Activated CD8-positive, alpha-beta memory T cell treated with anti-CD3 and anti-CD28 coated beads for 36 hours (primary cell): ENCODE measurements at regions not wholly inside any gene's neighbourhood (a gene's known extent, or its start where the extent isn't known, plus 50 kb on each side); places are given as distances from the start of the nearest gene placed in this dataset.

Source experiments
- CTCF ChIA-PET: fragments of 350-600 bp; sonication (Branson Sonifier 250); formaldehyde crosslinking; loops from one replicate; lab custom pipeline; 2021; ENCODE audit warnings: antibody characterized with exemption; lab: Charles Lee
- POLR2A ChIA-PET: fragments of 350-600 bp; sonication (Branson Sonifier 250); formaldehyde crosslinking; loops from one replicate; lab custom pipeline; 2021; ENCODE audit warnings: antibody characterized with exemption; lab: Charles Lee

DNA sequence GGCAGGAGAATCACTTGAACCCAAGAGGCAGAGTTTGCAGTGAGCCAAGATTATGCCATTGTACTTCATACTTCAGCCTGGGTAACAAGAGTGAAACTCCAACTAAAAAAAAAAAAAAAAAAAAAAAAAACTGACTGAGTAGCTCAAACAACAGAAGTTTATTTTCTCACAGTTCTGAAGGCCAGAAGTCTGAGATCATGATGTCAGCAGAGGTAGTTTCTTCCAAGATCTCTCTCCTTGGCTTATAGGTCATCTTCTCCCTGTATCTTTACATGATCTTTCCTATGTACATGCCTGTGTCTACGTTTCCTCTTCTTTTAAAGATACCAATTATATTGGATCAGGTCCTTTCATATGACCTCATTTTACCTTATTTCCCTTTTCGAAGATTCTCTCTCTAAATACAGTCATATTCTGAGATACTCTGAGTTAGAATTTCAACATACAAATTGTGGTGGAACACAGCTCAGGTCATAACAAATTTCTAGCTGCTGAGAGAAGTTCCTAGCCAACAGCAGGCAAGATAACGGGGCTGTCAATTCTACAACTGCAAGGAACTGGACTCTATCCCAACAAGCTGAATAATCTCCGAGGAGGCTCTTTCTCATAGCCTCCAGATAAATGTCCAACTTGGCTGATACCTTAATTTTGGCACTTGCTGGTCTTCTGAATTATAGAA, 187.7 kb upstream of the ADAMTS5 start:
- CTCF ChIA-PET: no interaction called here
- POLR2A ChIA-PET: no interaction called here

DNA sequence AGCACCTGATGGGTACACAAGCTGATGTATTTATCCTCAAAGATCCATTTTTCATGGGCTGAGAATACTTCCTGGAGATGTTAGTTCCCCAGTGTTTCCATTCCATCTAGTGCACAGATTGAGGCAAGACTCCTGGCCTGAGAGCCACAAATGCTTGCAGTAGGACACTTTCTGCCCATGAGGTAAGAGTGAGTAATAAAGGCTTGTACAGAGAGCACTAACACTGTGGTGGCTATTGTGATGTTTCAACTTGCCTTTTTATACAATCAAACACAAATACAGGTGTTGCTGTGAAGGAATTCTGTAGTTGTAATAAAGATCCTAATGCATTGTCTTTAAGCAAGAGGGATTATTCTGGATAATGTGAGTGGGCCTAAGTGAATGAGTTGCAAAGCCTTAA, 186.1 kb upstream of the ADAMTS5 start:
- POLR2A ChIA-PET: no interaction called here
- CTCF ChIA-PET: no interaction called here

DNA sequence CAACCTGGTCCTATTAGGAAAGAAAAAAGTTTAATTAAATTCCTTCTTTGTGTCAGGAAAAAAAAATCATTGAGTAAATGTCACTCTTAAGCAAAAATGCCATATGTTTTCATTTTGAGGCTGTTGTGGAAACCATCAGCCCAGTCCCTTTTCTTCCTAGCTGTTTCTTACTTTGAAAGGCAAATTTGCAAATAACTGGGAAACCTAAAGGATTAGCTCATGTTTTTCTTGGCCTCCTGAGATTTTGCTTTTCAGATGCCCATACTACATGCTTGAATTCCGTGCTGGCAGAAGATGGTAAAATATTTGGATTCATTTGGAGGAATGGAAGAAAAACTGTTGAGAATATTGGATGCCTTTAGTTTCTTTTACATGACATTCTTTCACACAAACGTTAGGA, 182.1 kb upstream of the ADAMTS5 start:
- ChIA-PET POLR2A (no interaction called here), CTCF (no interaction called here)

DNA sequence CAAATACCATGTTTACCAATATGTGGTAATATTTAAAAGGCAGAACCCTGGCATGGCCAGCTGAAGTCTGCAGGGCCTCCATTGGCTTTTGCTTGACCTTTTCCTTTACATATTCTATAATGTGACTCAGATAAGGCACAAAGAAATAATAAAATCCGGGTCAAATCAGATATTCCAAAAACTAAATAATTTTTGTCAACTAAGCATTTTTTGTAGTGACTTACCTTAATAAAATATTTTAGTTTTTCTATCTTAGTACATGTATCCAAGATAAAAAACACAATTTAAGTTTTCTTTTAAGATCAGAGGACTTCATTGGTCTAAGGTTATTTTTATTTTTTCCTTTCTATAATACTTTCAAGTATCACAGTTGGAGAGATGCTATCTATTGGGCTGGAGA, 179.4 kb upstream of the ADAMTS5 start:
- CTCF ChIA-PET: no interaction called here
- POLR2A ChIA-PET: no interaction called here

DNA sequence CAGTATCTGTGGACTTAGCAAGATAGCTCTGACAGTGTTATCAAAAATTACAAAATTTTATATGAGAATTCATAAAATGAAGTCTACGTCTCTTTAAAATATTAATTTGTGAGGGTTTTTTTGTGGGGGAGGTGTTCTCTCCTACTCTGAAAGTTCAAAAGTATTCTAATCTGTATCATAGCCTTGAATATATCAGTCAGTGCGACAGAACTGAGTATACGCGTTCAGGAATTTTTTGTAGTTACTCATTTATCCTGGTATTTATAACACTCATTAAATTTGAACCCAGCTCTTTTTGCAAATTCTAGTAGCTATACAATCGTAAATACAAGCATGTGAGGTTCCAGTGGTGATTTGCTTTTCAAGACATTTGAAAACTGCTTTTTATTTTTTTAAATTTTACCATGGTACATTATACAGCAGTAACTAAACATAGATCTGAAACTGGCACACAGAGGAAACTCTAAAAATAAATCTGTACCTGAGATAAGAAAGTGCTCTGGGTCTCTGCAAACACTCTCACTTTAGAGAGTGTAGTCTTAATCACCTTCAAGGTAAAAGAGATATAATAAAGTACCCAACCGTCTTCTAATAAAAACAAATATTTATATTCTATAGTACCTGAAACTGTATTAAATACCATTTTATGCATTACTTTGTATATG, 178.4 kb upstream of the ADAMTS5 start:
- ChIA-PET CTCF (no interaction called here), POLR2A (no interaction called here)

DNA sequence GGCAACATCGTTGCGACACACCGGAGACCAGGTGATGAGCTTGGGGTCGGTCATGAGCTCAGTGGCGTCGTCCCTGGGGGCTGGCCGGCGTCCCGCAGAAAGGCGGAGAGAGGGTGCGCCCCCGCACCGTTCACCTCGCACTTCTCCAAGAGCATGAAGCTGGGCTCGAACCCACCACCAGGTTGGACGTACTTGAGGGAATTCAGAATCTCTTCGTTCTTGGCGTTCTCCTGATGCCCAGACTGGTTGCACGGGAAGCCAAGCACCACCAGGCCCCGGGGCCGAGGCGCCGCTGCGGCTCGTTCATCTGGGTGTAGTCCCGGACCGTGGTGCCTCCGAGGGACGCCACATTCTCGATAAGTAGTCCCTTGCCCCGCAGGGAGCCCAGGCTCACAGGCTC, 176.6 kb upstream of the ADAMTS5 start:
- CTCF ChIA-PET: no interaction called here
- POLR2A ChIA-PET: interaction anchor here (0.7 kb wide), 1 partner anchor 1403 kb away, joined by 3 read pairs; no protein-coding TSS in a partner anchor

DNA sequence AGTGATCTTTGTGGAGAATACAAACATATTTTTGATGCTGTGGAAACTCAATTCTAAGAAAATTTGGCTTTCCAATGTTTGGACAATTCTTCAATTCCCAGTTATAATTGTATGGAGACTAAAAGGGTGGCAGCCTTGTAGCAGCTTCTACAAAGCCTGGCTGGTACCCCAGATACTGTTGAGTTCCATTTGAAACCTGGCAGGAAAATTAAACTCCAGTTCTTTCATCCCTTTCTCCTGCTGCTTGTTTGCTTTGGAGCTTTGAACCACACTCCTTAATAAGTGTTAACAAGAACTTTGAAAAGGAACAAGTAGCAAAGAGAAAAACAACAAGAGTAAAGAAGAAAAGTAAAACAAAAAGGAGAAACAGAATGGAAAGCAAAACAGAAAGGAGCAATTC, 172.6 kb upstream of the ADAMTS5 start:
- CTCF ChIA-PET: no interaction called here
- POLR2A ChIA-PET: no interaction called here

DNA sequence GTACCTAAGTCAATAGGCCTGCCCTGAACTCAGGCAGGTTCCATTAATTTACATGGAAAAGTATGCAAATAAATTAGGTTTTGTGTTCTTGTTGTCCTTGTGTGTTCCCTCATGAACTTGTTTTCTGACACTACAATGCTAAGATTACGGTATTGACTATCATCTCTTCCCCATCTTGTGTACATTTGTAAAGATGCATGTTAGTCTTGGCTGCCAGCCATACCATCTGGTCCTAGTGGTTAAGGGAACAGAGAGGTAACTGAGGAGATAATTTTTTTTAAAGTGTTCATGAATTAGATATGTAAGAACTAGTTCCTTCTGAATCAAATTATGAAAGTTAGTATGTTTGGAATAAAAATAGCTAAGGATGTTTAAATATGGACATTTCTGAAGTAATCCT, 167.6 kb upstream of the ADAMTS5 start:
- CTCF ChIA-PET: no interaction called here
- POLR2A ChIA-PET: no interaction called here

DNA sequence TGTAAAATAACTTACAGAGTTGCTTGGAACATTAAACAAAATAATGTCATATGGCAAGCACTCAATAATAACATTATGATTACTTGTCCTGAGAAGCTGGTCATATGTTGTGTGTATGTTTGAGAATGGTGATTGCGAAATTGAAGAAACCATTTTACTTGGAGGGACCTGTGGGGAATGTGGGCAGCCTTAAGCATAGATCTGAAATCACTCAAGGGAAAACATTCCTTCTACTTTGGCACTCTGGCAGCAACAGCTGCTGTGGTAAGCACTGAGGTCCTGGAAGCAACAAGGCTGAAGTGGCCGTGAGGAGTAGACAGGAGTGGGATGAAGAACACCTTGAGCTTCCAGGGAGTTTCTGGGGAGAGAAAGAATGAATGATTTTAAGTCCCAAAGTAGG, 165.4 kb upstream of the ADAMTS5 start:
- ChIA-PET POLR2A (no interaction called here), CTCF (no interaction called here)

DNA sequence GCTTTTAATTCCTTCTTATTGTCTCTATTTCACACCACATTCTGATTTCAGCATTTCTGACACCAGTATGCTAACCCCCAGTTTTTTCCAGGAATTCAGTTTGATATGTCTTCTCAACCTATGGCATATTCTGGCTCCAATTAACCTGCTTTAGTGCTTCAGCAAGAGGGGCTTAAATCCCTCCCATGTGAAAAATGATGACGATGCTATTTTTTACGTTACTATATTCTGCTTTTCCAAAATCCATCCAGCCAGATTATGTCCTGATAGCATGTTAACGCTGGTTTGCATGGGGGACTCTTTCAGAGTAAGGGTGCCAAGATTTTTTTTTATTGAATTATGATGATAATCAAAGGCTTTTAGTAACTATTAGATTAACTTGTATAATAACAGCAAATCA, 163.3 kb upstream of the ADAMTS5 start:
- CTCF ChIA-PET: no interaction called here
- POLR2A ChIA-PET: no interaction called here

DNA sequence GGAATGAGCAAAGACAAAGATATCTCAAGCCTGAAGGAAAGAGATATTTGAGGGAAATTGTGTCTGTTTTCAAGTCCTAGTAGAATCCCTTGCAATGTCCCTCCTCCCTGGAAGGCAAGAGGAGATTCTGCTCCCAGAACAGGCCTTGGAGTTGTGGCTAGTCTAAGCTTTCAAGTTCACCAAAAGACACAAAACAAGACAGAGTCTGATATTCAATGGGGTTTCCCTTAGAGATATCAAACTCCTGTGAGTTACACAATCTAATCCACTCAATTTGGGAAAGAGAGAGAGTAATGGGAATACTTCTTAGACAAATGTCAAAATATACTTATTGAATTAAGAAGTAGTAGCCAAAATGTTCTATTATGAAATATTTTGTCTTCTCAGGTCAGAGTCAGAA, 162.8 kb upstream of the ADAMTS5 start:
- POLR2A ChIA-PET: no interaction called here
- CTCF ChIA-PET: no interaction called here

DNA sequence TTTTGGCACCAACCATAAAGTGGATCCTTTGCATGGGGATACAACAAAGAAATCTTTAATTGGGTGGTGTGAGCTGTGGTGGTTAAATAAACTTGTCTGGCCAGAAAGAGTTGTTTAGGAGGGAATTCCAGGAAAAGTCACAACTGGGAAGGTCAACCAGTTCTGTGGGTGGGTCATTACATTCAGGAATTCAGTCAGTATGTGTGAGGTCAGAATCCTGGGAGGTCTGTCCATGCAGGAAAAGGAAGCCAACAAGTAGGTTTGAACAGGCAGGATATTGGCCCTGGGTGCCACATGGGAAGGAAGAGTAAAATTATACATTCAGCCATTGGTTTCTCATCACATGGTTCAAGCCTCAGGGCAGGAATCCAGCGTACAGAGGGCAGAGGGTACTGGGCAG, 162.3 kb upstream of the ADAMTS5 start:
- CTCF ChIA-PET: no interaction called here
- POLR2A ChIA-PET: no interaction called here

DNA sequence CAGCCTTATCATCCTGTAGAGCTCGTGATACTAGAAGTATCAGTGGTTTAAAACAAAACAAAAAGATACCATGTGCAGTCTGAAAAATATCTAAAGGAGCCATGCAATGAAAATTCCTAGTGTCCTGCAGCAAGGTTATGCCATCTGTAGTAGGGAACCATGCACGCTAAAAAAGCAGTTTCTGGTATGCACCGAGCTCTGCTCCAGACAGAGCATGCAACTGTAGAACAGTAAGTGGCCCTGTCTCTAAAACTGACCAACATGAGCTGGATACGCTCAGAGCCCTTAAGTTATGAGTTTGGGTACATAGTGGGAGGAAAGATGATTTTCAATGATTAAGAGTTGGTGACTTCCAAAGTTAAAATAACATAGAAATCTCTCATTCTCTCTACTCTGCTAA, 159.3 kb upstream of the ADAMTS5 start:
- ChIA-PET POLR2A (no interaction called here), CTCF (no interaction called here)

DNA sequence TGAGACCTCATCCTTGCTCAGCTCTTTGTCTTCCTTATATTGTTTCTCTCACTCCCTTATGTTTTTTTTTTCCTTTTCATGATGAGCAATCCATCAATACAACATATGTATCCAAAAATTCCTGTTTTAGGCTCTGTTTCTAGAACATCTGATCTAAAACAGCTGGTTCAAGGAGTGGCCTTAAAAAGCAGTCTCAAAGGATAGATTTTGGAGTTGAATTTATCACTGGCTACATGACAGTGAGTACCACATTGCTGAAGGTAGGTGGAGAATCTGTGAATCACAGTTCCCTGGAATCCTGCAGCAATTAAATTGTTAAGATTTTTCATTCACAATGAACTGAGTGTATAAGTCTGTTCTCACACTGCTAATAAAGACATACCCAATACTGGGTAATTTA, 155.8 kb upstream of the ADAMTS5 start:
- CTCF ChIA-PET: no interaction called here

DNA sequence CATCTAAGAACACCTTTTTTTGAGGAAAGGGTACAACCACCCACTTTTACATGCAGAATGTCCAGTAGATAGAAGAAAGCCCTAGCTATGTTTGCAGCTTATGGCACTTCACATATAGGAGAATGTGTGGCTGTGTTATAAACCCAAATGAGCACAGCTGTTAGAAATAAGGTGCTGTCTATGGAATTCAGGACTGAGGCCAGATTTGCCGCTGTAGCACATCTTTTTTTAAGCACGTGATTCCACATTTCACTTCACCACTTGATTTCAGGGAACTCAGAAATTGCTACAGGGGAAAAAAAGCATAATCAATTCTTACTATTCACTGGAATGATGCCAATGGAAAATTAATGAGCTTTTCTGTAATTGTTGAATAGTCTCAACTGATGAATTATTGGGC, 147.2 kb upstream of the ADAMTS5 start:
- ChIA-PET CTCF (no interaction called here), POLR2A (no interaction called here)

More for the DNA sequence above, 155.8 kb upstream of the ADAMTS5 start:
- POLR2A ChIA-PET: no interaction called here

DNA sequence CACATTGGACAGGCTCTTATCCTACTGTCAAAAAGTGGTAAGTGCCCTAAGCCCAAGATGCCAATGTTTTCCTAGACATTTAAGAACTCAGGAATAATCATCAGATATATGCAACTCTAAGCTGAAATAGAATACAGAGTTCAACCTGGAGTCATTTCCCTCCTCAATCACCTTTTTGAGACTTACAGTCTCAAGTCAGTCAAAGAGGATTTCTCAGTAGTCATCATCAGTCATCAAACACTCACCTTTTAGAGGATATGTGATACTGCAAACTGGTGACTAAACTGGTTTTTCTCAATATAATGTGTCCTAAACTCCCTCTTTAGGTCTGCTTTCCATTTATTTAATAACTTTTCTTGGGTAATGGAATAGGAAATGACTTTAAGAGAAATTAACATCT, 145.3 kb upstream of the ADAMTS5 start:
- POLR2A ChIA-PET: no interaction called here
- CTCF ChIA-PET: no interaction called here

DNA sequence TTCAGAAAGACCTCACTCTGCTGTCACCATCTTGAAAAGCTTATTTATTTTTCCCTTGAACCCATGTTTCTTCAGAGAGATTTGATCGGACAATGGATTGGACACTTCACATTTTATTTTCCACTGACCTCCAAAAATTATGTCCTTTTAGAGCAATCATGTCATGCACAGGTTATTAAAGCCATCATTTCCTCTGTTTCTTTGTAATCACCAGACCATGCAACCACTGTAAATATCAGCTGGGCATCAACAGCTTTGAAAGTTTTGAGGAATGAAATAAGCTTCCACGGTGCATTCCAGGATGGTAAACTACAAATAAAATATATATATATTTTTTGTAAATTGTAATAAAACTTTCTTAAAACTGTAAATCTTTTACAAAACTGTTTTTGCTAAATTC, 144.1 kb upstream of the ADAMTS5 start:
- POLR2A ChIA-PET: no interaction called here
- CTCF ChIA-PET: no interaction called here

DNA sequence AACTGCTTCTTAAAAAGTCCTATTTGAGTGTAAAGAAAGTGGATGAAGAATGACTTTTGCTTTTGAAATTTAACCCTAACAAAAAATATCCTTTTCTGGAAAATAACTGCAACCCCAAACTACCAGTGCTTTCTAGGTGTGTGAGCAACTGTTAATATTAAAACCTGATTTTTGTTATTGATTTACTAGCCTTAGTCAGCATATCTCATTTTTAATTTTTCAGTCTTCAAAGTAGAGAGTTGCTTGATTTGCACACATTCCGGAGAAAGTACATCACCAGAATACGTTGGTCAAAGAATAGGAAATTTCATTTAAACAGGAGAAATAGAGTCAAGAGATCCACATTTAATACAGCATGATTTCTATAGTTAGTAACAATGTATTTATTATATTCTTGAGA, 141.8 kb upstream of the ADAMTS5 start:
- POLR2A ChIA-PET: no interaction called here
- CTCF ChIA-PET: no interaction called here

DNA sequence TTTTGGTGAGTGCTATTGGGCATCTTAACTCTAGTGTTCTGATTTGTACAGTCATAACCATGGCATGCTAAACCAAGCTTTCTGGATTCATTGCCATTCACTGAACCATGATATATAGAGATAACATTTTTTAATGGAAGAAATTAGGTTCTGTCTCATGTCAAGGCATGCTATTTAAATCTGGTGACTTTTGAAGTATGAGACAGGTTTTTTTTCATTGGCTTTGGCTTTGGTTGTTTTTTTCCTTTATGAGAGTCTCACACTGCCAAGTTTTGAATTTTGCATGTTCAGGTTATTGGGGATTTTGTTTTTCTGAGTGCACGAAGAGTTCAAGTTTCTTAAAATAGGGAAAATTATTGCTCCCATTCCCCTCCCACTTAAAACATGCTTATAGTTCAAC, 141.3 kb upstream of the ADAMTS5 start:
- CTCF ChIA-PET: no interaction called here
- POLR2A ChIA-PET: no interaction called here

DNA sequence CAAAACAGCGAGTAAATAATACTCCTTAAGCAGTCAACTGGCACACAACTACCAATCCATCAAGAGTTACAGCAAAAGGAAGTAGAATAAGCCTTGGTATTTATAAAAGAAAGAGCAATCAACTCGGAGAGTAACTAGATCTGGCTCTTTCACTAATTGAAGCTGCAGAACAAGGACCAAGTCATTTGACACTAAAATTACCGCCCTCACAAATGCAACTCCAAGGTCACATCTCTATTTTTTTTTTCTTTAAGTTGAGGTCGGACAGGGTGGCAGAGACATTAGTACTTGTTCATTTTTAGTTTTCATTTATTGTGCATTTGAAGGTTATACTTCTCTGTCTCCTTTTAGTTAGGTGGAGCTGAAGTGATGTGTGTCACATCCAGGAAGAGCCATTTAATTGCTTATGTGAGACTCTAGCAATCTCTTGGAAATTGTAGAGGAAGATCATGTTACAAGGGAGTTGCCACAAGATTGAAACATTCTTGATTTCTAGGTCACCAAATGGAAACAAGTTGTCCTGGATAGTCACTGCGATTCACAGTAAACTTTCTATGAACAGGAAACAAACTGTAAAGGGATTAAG, 138.1 kb upstream of the ADAMTS5 start:
- POLR2A ChIA-PET: no interaction called here
- CTCF ChIA-PET: no interaction called here

DNA sequence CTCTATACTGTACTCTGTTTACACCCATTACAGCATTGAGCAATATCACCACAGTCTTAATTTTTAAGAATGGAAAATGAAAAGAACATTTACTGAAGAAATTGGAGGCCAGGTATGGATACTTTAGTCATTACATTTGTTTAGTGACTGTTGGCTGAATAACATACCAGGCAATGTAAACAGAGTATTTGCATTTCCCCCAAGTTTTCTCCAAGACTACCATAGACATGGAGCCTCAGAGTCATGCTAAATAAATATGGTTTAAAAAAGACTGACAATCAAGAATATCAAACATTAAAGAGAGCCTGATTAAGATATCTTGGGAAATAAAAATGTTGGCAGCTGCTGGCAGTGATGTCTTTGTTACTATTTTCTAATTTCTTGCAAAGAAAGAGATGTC, 136.9 kb upstream of the ADAMTS5 start:
- ChIA-PET CTCF (no interaction called here), POLR2A (no interaction called here)
